Activated effector memory CD4-positive, alpha-beta T cell treated with Interleukin-2 at 50 U/mL for 16 hours (primary cell): ENCODE measurements at regions not wholly inside any gene's neighbourhood (a gene's known extent, or its start where the extent isn't known, plus 50 kb on each side); places are given as distances from the start of the nearest gene placed in this dataset.
"Not testable (repeated sequence)": the region's sequence is repeated elsewhere in the genome, so short reads cannot be mapped to it uniquely, and the experiment has no call there.

ENCODE experiments used
- DNase-seq: peaks from one replicate; pipeline ENCODE4 v3.0.0-alpha.2; 2020

GRCh38 chr1:221204055-221204833, 325.0 kb downstream of the HLX start:
- no peak for DNase-seq

GRCh38 chr1:221206076-221206475, 326.8 kb downstream of the HLX start:
- no peak for DNase-seq

DNA sequence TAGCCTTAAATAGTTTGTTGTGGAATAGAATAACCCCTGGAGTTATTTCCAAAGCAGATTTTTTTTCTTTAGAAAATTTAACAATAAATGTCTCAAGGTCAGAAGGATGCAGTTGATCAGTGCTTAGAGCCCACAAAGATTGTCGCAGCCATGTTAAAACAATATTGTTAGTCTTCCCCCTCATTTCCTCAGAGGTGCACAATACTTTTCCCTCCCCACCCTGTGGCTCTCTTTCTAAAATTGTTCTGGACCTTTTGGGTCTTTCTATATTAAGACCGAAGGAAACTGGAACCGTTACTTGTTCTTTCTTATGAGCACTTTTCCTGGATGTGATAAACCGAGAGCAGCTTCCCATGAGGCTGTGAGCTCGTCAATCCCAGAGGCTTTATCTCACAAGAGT, 333.7 kb downstream of the HLX start:
- DNase-seq = no peak

- no peak for DNase-seq
Measured at GRCh38 chr1:221217029-221217428, 337.8 kb downstream of the HLX start.

- no peak for DNase-seq
Measured at GRCh38 chr1:221223281-221223680, 344.0 kb downstream of the HLX start.

DNA sequence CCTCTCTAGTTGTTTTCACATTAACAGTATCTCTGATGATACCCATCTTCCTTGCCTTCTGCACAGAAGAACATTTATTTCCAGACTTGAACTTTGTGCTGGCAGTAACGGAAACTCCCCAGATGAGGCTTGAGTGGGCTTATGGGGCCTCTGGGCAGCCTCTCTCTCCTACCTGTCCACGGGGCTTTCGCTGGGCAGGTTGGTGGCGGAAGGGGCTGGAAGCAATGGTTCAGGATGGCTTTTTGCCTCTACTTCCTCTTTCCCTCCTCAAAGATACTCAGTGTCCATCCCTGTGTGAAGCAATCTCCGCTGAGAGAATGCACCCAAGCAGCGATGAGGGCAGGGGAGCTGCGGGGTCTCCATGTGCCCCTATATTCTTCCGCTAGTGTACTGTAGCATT, 348.2 kb downstream of the HLX start:
- no peak for DNase-seq

DNA sequence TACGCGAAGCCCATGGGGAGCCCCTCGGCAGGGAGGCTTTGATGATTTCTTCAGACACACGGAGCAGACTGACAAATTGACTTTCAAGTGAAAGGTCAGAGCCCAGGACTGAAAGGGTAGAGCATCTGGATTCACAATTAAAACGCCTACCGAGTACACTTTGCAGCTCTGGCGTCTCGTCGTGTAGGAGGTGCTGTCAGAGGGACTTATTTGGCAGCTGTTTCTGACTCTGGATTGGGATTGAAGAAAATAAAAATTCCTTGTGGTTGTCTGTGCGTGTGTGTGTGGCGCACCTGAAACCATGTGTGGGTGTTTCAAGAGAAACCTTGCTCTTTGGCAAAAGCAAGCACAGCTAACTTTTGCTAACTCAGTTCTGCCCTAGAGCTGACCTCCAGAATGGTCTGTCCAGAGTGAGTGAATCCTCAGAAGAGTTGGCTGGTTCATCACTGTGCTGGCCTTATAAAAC, 348.7 kb downstream of the HLX start:
- DNase-seq = no peak

DNA sequence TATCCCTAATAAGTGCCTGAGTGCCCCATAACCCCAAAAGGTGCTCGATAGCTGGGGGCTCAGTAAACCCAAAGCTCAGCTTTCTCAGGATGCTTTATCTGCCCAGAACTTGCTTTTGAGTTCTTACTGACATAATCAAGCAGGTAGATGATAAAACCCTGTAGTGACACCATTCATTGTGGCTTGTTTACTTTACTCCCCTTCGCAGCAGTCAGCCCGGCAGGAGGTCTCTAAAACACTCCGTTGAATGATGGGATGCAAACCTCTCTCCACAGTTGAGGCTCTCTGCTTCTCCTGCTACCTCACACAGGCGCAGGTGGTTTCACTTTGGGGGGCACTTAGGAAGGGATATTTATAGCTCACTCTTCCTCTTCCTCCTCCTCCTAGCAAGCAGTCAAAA, 349.4 kb downstream of the HLX start:
- DNase-seq = no peak

- no peak for DNase-seq
Measured at GRCh38 chr1:221230605-221231004, 351.4 kb downstream of the HLX start.

DNA sequence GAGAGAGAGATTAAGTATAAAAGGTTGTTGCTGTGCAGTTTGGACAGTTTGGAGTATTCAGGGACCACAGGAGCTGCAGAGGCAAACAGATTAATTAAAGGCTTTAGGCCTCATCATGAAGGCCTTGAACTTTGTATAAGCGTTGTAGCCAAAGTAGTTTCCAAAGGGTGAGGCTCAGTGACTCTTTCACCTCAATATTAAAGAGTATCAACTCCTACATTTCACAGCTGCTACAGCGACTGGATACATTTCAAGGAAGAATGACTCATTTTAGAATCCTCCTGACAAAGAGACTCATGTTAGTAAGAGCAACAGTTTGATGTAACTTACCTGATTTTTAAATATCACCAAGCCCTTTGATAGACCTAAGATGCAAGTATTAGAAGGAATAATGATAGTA, 355.5 kb downstream of the HLX start:
- DNase-seq = no peak

DNA sequence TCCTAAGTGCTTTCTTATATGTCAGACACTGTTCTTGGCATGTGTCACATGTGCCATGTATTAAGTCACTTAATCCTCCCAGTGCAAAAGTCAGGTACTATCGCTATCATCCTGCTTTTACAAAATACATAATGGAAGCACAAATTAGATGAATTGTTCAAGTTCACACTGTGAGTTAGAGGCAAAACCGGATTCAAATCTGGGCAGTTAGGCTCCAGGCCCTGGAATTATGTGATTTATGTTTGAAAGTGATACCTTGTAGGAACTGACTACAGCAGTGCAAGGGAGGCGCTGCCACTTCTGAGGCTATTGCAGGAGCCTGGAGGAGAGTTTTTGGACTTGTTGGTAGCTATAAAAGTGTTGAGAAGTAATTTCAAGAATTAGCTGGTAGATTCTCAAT, 358.3 kb downstream of the HLX start:
- DNase-seq = no peak

GRCh38 chr1:221239181-221239580, 359.9 kb downstream of the HLX start:
- DNase-seq = no peak

DNA sequence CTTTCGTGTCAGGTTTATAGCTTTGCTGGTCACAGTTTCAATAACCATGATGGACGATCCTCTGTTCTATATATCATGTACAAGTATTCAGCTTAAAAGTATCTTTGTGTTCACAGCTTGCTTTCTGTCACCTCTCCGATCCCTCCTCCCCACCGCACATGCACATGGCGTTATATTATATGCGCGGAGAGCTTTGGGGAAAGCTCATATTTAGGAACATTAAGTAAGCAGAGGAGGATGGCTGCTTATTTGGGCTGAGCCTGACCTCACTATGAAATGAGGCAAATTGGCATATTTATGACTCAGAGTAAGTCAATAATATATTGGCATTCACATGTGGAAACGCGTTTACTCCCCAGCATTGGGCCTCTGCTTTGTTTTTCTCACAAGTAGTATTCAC, 360.5 kb downstream of the HLX start:
- no peak for DNase-seq

GRCh38 chr1:221240690-221241089, 361.4 kb downstream of the HLX start:
- no peak for DNase-seq

DNA sequence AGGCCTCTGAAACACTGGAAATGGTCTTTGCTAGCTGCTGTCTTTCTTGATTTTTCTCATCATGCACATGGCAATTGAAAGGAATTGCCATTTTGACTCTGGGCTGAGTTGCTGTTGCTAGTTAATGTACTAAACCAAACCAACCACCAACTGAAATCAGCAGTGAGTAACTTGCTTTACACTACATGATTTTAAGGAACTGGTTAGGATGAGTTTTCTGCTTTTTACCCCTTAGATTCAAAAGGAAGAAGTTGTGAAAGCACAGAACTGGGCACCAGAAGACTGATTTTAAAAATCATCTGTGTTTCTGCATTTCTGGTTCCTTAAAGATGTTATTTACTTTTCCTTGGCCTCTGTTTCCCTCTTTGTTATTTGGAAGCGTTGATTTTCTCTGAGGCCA, 361.9 kb downstream of the HLX start:
- no peak for DNase-seq

- no peak for DNase-seq
Measured at GRCh38 chr1:221241592-221241991, 362.3 kb downstream of the HLX start.

- DNase-seq = no peak
Measured at GRCh38 chr1:221246067-221246466, 366.8 kb downstream of the HLX start.

DNA sequence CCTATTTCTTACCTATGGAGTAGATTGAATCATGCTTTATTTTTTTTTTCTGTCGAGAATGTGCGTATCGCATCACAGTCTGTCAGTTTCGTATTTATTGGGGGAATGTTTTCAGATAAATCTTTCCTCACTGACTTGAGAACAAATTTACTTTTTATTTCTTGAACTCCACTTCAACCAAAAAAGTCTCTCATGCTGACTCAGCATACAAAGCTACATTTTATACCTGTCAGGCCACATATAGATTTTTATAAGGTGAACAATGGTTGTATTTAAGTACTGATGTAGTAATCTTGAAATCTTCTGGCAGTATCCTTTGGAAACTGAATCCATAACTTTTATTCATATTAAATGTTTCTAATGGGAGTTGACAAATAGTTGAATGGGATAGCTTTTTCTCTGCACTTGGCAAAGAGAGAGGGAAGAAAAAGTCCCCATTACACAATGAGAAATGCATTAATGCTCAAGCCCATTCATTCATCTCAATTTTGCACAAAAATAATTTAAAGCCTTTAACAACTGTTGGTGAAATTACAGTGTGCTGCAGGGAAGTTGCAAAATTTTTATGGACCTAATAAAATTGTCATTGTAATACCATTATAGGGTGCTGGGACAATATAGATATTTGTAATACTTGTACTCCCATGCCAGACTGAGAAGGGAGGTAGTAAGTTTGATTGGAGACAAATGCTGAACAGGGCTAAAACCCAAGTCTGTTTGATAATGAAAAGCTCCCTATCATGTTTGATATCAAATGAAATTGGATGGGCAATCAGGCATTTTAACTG, 367.6 kb downstream of the HLX start:
- no peak for DNase-seq

GRCh38 chr1:221251580-221251979, 372.3 kb downstream of the HLX start:
- no peak for DNase-seq

DNA sequence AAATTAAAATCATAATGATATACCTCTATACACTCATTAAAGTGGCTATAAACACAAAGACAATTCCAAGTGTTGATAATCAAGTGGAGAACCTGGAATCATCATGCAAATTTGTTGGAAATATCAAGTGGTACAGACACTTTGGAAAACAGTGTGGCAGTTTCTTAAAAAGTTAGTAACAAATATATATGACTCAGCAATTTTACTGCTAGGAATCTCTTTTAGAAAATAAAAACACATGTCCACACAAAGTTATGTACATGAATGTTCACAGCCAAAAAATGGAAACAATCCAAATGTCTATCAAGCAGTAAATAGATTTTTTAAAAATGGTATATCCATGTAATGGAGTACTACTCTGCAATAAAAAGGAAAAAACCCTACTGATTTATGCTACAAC, 375.6 kb downstream of the HLX start:
- no peak for DNase-seq

DNA sequence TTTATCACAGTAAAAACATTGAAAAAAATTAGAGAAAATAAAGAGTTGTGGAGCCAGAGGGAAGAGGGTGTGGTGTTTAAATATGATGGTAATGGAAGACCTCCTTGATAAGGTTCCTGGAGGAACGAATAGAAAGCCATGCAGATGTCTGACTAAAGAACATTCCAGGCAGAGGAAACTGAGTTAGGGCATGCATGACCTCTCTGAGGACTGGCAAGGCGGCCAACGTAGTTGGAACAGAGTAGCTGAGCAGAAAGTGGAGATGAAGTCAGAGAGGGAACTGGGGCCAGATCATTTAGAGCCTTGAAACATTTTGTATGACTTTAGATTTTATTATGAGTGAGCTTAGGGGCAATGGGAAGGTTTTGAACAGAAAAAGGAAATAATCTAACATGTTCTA, 377.5 kb downstream of the HLX start:
- DNase-seq = no peak

DNA sequence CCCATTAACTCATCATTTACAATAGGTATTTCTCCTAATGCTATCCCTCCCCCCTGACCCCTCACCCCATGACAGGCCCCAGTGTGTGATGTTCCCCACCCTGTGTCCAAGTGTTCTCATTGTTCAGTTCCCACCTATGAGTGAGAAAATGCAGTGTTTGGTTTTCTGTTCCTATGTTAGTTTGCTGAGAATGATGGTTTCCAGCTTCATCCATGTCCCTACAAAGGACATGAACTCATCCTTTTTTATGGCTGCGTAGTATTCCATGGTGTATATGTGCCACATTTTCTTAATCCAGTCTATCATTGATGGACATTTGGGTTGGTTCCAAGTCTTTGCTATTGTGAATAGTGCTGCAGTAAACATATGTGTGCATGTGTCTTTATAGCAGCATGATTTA, 378.3 kb downstream of the HLX start:
- DNase-seq = not testable (repeated sequence)

- DNase-seq = not testable (repeated sequence)
Measured at GRCh38 chr1:221262677-221263076, 383.4 kb downstream of the HLX start.
